GM12875 (cell line): ENCODE measurements at regions not wholly inside any gene's neighbourhood (a gene's known extent, or its start where the extent isn't known, plus 50 kb on each side); places are given as distances from the start of the nearest gene placed in this dataset.

Experiments used
- H3K4me3 ChIP-seq: one replicate; pipeline ENCODE4 v1.5.1; 2011; ENCODE audit warnings: low read depth, low read length, control low read depth
- TF ChIP-seq, protein P1 (sequence below): IDR thresholded peaks from 2 replicates; pipeline ENCODE4 v1.5.1; 2011; ENCODE audit warnings: low read depth, mild to moderate bottlenecking, control low read depth, inconsistent platforms, low read length, moderate library complexity, borderline replicate concordance; ENCODE audit not compliant: insufficient read depth

DNA sequence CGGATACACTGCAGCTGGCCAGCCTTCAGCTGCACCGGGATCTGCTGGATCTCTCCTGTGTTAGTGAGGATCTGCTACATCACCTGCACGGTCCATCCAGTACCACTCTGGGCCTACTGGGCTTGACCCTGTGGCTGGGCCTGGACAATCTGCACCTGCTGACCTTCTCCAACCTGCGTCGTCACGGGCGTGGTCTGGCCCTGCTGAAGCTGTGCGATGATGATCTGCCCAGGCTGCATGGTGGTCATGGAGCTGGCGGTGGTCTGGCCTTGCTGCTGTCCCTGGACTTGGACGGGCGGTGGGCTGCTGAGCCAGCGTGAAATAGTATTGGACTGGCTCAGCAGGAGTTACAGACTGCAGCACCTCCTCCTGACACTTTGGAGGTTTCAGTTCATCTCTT lies 137.1 kb upstream of the GAS1 start:
- no peak overlapping the region for H3K4me3 ChIP-seq
- TF ChIP-seq, protein P1, sequence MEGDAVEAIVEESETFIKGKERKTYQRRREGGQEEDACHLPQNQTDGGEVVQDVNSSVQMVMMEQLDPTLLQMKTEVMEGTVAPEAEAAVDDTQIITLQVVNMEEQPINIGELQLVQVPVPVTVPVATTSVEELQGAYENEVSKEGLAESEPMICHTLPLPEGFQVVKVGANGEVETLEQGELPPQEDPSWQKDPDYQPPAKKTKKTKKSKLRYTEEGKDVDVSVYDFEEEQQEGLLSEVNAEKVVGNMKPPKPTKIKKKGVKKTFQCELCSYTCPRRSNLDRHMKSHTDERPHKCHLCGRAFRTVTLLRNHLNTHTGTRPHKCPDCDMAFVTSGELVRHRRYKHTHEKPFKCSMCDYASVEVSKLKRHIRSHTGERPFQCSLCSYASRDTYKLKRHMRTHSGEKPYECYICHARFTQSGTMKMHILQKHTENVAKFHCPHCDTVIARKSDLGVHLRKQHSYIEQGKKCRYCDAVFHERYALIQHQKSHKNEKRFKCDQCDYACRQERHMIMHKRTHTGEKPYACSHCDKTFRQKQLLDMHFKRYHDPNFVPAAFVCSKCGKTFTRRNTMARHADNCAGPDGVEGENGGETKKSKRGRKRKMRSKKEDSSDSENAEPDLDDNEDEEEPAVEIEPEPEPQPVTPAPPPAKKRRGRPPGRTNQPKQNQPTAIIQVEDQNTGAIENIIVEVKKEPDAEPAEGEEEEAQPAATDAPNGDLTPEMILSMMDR, result no peak

DNA sequence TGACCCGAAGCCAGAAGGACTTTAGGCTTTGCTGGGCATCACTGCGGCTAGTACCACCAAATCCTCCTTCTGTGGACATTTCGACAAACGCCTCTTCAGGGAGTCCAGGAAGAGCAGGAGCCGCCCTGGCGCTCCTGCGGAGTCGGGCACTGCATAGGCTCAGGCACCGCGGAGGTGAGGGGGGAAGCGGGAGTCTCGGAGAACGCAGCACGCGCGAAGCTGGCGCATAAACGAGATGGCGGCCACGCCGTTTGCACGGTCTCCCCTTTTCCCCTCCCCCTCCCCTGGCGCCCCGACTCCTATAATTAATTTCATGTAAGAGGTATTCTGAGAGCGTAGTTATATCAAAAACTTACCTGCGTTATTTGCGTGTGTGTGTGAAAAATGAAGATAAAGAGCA lies 137.8 kb upstream of the GAS1 start:
- TF ChIP-seq, protein P1, result no peak
- H3K4me3 ChIP-seq, result no peak overlapping the region

DNA sequence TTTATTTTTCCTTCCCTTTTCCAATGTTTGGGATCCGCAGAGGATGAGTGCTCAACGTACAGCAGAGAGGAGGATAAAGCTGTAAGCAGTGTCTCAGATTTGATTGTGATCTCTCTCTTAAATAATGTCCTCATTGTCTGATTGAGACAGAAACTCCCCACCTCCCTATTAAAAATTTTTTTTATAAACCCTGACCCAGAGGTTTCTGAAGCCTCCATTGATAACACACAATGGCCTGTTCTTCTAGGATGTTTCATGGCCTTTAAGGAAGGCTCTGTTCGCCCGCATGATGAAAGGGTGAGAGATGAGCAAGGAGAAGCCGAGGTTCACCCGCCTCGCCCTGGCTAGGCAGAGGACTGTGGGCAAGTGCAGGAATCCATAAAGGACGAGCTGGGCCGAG lies 138.2 kb upstream of the GAS1 start:
- H3K4me3 ChIP-seq, result no peak overlapping the region
- TF ChIP-seq, protein P1, result no peak

DNA sequence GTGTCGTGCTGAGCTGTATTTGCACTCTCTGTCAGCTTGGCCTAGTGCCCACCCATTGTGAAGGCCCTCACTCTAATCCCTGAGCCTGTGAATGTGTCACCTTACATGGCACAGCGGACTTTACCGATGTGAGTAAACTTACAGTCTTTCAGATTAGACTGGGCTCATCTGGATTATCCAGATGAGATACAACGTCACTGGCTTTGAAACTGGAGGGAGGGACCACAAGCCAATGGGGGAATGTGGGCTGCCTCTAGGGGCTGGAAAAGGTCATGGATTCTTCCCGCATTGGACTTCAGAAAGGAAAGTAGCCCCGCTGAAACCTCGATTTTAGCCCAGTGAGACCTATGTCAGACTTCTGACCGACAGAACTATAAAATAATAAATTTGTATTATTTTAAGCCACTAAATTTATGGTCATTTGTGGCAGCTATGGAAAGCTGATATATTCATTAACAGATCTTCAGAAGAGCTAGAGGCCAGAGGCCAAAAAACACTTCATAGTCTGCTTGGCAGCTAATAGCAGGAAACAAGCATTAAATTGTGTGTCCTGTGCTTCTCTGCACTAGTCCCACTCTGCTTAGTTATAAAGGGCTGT lies 139.0 kb upstream of the GAS1 start:
- TF ChIP-seq, protein P1, result no peak

DNA sequence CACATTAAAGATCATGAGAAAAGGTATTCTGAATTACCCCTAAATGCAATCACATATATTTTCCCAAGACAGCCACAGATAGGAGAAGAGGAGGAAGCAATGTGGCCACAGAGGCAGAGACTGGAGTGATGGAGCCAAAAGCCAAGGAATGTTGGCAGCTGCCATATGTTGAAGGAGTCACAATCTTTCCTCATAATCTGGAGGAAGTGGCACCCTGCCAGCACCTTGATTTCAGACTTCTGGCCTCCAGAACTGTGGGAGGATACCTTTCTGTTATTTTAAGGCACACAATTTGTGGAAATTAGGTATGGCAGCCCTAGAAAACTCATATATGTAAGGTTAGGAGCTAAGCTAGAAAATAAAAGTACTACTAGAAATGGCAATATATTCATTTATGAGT lies 139.9 kb upstream of the GAS1 start:
- TF ChIP-seq, protein P1, result no peak
- H3K4me3 ChIP-seq, result no peak overlapping the region

More for the DNA sequence above, 139.0 kb upstream of the GAS1 start:
- H3K4me3 ChIP-seq, result no peak overlapping the region

DNA sequence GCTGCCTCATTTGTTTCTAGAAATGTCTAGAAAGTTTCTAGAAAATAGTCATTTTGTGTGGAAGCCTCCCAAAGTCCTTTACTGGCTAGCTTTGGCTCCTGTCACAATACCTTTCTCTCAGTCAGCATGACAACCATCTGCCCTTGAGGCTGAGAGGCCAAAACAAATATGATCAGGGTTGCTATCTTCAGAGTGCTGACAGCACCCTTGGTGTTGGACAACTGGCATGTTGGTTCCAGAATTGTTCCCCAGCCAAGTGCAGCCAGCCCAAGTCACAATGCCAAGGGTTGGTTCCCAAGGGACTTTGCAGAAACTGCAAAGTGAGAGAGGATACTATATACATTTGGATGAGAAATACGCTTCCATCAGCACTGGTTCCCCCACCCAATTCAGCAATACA lies 140.9 kb upstream of the GAS1 start:
- H3K4me3 ChIP-seq, result no peak overlapping the region
- TF ChIP-seq, protein P1, result no peak

DNA sequence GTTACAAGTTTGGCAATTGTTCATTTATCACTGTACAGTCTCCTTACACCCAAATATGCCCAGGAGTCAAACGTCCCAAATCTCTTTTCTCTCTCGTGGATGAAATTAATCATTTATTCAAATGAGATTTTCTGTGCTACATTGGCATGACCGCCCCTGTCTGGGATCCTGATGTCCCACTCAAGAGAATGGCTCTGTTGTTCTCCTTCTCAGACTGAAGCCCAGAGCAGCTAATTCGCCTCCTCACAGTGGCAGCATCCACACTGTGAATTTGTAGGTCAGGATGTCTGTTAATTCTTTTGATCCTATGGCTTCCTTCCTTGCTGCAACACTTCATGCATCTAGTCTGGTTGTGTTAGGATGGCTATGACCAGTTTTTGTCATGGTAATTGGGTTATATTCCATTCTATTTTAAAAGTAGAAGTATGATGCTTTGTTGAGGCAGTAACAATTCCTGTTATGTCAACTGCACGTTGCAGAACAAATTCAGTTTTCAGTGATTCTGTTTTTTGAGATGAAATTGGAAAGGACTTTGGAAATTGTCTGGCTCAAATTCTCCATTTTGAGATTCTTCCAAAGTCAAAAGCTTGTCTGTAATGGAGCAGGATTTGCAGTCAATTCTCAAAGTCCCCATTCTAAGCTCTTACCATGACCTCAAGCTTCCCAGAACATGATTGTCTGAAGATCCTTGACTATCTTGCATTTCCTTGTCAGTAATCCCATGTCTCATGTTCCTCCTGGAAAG lies 141.5 kb upstream of the GAS1 start:
- TF ChIP-seq, protein P1, result no peak
- no peak overlapping the region for H3K4me3 ChIP-seq
